HCT116 (cell line): ENCODE measurements at regions not wholly inside any gene's neighbourhood (a gene's known extent, or its start where the extent isn't known, plus 50 kb on each side); places are given as distances from the start of the nearest gene placed in this dataset.

ENCODE experiments used
- ATAC-seq: fragments of 200-7000 bp; cut with Tn5 transposase; 2 replicates; pipeline ENCODE4 v1.9.1; 2020; ENCODE audit warnings: mild to moderate bottlenecking, moderate library complexity
- BruUV-seq: library from RNA; stranded (reverse); fragments of 400-500 nt; replicated peaks from 2 replicates; lab custom pipeline; 2021; lab: Mats Ljungman, UMichigan
- CTCF ChIA-PET: fragments of 300-600 bp; sonication (Branson Sonifier 250); formaldehyde crosslinking; loops from one replicate; lab custom pipeline; 2021; ENCODE audit warnings: antibody characterized with exemption; lab: Charles Lee
- POLR2A ChIA-PET: fragments of 300-600, 350-600 bp; sonication (Branson Sonifier 250); formaldehyde crosslinking; loops from one replicate; lab custom pipeline; 2021; ENCODE audit warnings: antibody characterized with exemption; lab: Charles Lee
- RAD21 ChIA-PET, 2 experiments: fragments of 300-600 bp; sonication (Branson Sonifier 250); formaldehyde crosslinking; loops; one replicate each; lab custom pipeline; 2023; ENCODE audit warnings: low total read pairs in 2 of 2; ENCODE audit not compliant: uncharacterized antibody in 2 of 2, unreplicated experiment in 2 of 2, low non-redundant PET in 1 of 2; lab: Charles Lee
- DNase-seq: peaks from one replicate; pipeline ENCODE4 v3.0.0-alpha.2; 2010; ENCODE audit warnings: low read depth, low spot score
- H2AFZ ChIP-seq: fragments of 200-600 bp; shearing (Covaris generic), sonication (generic); 2 replicates; pipeline ENCODE4 v1.6.1; 2017; ENCODE audit warnings: low read depth, mixed run types, mixed read lengths, antibody characterized with exemption, low read length; ENCODE audit not compliant: poor library complexity, severe bottlenecking
- H3K27ac ChIP-seq: 2 replicates; pipeline ENCODE4 v1.5.1; 2012; ENCODE audit warnings: low read depth, low read length
- H3K27me3 ChIP-seq: fragments of 200-600 bp; sonication (generic); 2 replicates; pipeline ENCODE4 v1.6.1; 2016; ENCODE audit warnings: mixed run types, low read length, mixed read lengths; ENCODE audit not compliant: insufficient read depth
- H3K36me3 ChIP-seq, 2 experiments: fragments of 200-500 bp in 1 of 2; fragments of 200-600 bp in 1 of 2; sonication (Bioruptor generic) in 1 of 2; sonication (generic) in 1 of 2; 2 replicates each; pipeline versions ENCODE4 v1.5.1 to v1.6.1; 2014 to 2016; ENCODE audit warnings: low read length in 2 of 2, inconsistent platforms in 1 of 2, mixed read lengths in 1 of 2, mixed run types in 1 of 2; ENCODE audit not compliant: insufficient read depth in 2 of 2, control insufficient read depth in 1 of 2
- H3K4me1 ChIP-seq, 2 experiments: fragments of 200-600 bp in 1 of 2; sonication (generic) in 1 of 2; 2 replicates each; pipeline versions ENCODE4 v1.5.1 to v1.6.1; 2012 to 2017; ENCODE audit warnings: low read length in 2 of 2, inconsistent platforms in 1 of 2, mild to moderate bottlenecking in 1 of 2, mixed read lengths in 1 of 2, mixed run types in 1 of 2, moderate library complexity in 1 of 2; ENCODE audit not compliant: insufficient read depth in 2 of 2, control insufficient read depth in 1 of 2
- H3K4me2 ChIP-seq: fragments of 200-600 bp; sonication (generic); 2 replicates; pipeline ENCODE4 v1.6.1; 2017; ENCODE audit warnings: mixed run types, low read length, mixed read lengths
- H3K4me3 ChIP-seq, 2 experiments: fragments of 200-600 bp in 1 of 2; sonication (generic) in 1 of 2; replicated peaks in 1 of 2; 2 replicates each; pipeline ENCODE4 v1.5.1; 2011 to 2016; ENCODE audit warnings: low read length in 2 of 2, control low read depth in 1 of 2, low read depth in 1 of 2, mild to moderate bottlenecking in 1 of 2, mixed read lengths in 1 of 2, mixed run types in 1 of 2
- H3K79me2 ChIP-seq: fragments of 200-600 bp; sonication (generic); 2 replicates; pipeline ENCODE4 v1.6.1; 2017; ENCODE audit warnings: mild to moderate bottlenecking, mixed run types, low read length, moderate library complexity, mixed read lengths; ENCODE audit not compliant: insufficient read depth
- H3K9ac ChIP-seq: fragments of 200-600 bp; sonication (generic); 2 replicates; pipeline ENCODE4 v1.6.1; 2016; ENCODE audit warnings: low read length, mixed read lengths
- H3K9me2 ChIP-seq: fragments of 200-600 bp; sonication (generic), shearing (Covaris generic); 2 replicates; pipeline ENCODE4 v1.6.1; 2017; ENCODE audit warnings: mixed run types, mild to moderate bottlenecking, moderate library complexity; ENCODE audit not compliant: insufficient read depth
- H3K9me3 ChIP-seq, 2 experiments: fragments of 200-500 bp in 1 of 2; fragments of 200-600 bp in 1 of 2; sonication (Bioruptor generic) in 1 of 2; sonication (generic) in 1 of 2; 2 replicates each; pipeline ENCODE4 v1.6.1; 2014 to 2017; ENCODE audit warnings: low read length in 2 of 2, mixed read lengths in 2 of 2, inconsistent platforms in 1 of 2, low read depth in 1 of 2, mild to moderate bottlenecking in 1 of 2, mixed run types in 1 of 2, moderate library complexity in 1 of 2; ENCODE audit not compliant: control insufficient read depth in 1 of 2, insufficient read depth in 1 of 2
- H4K20me1 ChIP-seq: fragments of 200-600 bp; sonication (generic), shearing (Covaris generic); 2 replicates; pipeline ENCODE4 v1.6.1; 2017; ENCODE audit warnings: mixed run types, mild to moderate bottlenecking, moderate library complexity; ENCODE audit not compliant: insufficient read depth
- CEBPB ChIP-seq: IDR thresholded peaks from 2 replicates; pipeline ENCODE4 v1.6.1; 2012; ENCODE audit warnings: low read depth
- EGR1 ChIP-seq: IDR thresholded peaks from 2 replicates; pipeline ENCODE4 v1.6.1; 2012; ENCODE audit warnings: low read depth
- EZH2phosphoT487 ChIP-seq: fragments of 200-600 bp; IDR thresholded peaks from 2 replicates; pipeline ENCODE4 v1.6.1; 2018; ENCODE audit warnings: antibody characterized with exemption, borderline replicate concordance
- JUND ChIP-seq: IDR thresholded peaks from 2 replicates; pipeline ENCODE4 v1.6.1; 2012
- POLR2A ChIP-seq: IDR thresholded peaks from 2 replicates; pipeline ENCODE4 v1.7.0; 2011; ENCODE audit warnings: borderline replicate concordance; ENCODE audit not compliant: insufficient read depth, insufficient read length; ENCODE audit errors: extremely low read depth
- POLR2AphosphoS5 ChIP-seq: IDR thresholded peaks from 2 replicates; pipeline ENCODE4 v1.6.1; 2011; ENCODE audit warnings: mild to moderate bottlenecking, low read depth, low read length, moderate library complexity
- RAD21 ChIP-seq: IDR thresholded peaks from 2 replicates; pipeline ENCODE4 v1.6.1; 2012; ENCODE audit warnings: low read depth, mild to moderate bottlenecking
- REST ChIP-seq: IDR thresholded peaks from 2 replicates; pipeline ENCODE4 v1.6.1; 2012; ENCODE audit warnings: low read depth
- SIN3A ChIP-seq: IDR thresholded peaks from 2 replicates; pipeline ENCODE4 v1.6.1; 2012; ENCODE audit warnings: low read depth
- SP1 ChIP-seq: IDR thresholded peaks from 2 replicates; pipeline ENCODE4 v1.6.1; 2012; ENCODE audit warnings: low read depth
- SRF ChIP-seq: IDR thresholded peaks from 2 replicates; pipeline ENCODE4 v1.6.1; 2012; ENCODE audit warnings: low read depth
- YY1 ChIP-seq: IDR thresholded peaks from 2 replicates; pipeline ENCODE4 v1.6.1; 2011; ENCODE audit warnings: low read length, low read depth, moderate library complexity, mild to moderate bottlenecking; ENCODE audit not compliant: insufficient replicate concordance; ENCODE audit errors: extremely low read depth
- ZFX ChIP-seq: fragments of 450-650 bp; IDR thresholded peaks from 2 replicates; pipeline ENCODE4 v1.6.1; 2017
- ZNF274 ChIP-seq: fragments of 200-500 bp; sonication (Bioruptor generic); IDR thresholded peaks from 2 replicates; pipeline ENCODE4 v1.6.1; 2014; ENCODE audit warnings: mild to moderate bottlenecking, low read depth, low read length, inconsistent platforms
- intact Hi-C: fragments of 100-400 bp; cut with micrococcal nuclease; formaldehyde crosslinking; loops from 2 replicates; pipeline ENCODE4 v1.10.0; 2022
- TF ChIP-seq, protein P1 (sequence below): IDR thresholded peaks from 2 replicates; pipeline ENCODE4 v1.6.1; 2012
- TF ChIP-seq, protein P2 (sequence below): IDR thresholded peaks from 2 replicates; pipeline ENCODE4 v1.6.1; 2012
- TF ChIP-seq, protein P3 (sequence below): IDR thresholded peaks from 2 replicates; pipeline ENCODE4 v1.6.1; 2011; ENCODE audit warnings: mild to moderate bottlenecking, low read length, moderate library complexity; ENCODE audit not compliant: insufficient replicate concordance; ENCODE audit errors: extremely low read depth

DNA sequence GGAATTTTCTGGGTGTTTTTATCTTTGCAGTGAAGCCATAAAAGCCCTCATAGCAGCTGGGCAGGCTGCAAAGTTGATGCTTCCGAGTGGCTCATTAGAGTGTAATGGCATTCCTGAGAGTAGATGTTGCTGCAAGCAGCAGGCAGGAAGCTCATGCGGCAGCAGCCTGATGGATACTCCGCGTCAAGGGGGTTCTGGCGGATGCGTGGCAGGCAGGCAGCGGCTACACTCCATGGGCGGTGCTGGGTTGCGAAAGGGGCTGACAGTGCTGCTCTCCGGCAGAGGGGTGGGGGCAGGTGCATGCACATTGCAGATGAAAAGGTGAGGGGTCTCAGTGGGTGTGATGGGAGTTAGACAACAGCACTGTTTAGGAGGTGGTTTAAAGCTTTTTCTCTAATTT is 93.2 kb upstream of the AJAP1 start:
- TF ChIP-seq ZNF274 (no peak), POLR2AphosphoS5 (no peak), CEBPB (no peak)
- H3K27ac ChIP-seq: no peak overlapping the region
- H3K9ac ChIP-seq: no peak overlapping the region
- no peak for DNase-seq
- no TSS peak for BruUV-seq
- no peaks in the 10 kb centered on the region for H3K36me3 ChIP-seq
- RAD21 ChIA-PET: no interaction called here
- no peak overlapping the region for H3K4me3 ChIP-seq
- no peak overlapping the region for H2AFZ ChIP-seq
- H3K4me1 ChIP-seq: no peaks in the 10 kb centered on the region
- H3K79me2 ChIP-seq: no peaks in the 10 kb centered on the region
- CTCF ChIA-PET: no interaction called here
- no peak for ATAC-seq
- H3K9me2 ChIP-seq: no peaks in the 10 kb centered on the region
- H3K4me2 ChIP-seq: no peak overlapping the region
- no peaks in the 10 kb centered on the region for H4K20me1 ChIP-seq
- H3K9me3 ChIP-seq: no peaks in the 10 kb centered on the region; a peak in 1 of 4 replicates
- POLR2A ChIA-PET: no interaction called here
- intact Hi-C loops: no loop called here
- no peaks in the 10 kb centered on the region for H3K27me3 ChIP-seq

- ATAC-seq (no peak), DNase-seq (no peak)
- no peaks in the 10 kb centered on the region for H3K9me2 ChIP-seq
- RAD21 ChIA-PET: no interaction called here
- H4K20me1 ChIP-seq: no peaks in the 10 kb centered on the region
- BruUV-seq: no TSS peak
- CTCF ChIA-PET: no interaction called here
- TF ChIP-seq EGR1: no peak
- no peak for TF ChIP-seq SIN3A
- TF ChIP-seq ZNF274: no peak
- TF ChIP-seq YY1: no peak
- TF ChIP-seq SP1: no peak
- TF ChIP-seq EZH2phosphoT487: no peak
- TF ChIP-seq, protein P1, sequence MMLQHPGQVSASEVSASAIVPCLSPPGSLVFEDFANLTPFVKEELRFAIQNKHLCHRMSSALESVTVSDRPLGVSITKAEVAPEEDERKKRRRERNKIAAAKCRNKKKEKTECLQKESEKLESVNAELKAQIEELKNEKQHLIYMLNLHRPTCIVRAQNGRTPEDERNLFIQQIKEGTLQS: no peak
- no peak for TF ChIP-seq JUND
- TF ChIP-seq POLR2A: no peak
- TF ChIP-seq, protein P2, sequence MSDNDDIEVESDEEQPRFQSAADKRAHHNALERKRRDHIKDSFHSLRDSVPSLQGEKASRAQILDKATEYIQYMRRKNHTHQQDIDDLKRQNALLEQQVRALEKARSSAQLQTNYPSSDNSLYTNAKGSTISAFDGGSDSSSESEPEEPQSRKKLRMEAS: no peak
- TF ChIP-seq ZFX: no peak
- TF ChIP-seq RAD21: no peak
- TF ChIP-seq SRF: no peak
- no peak for TF ChIP-seq REST
- TF ChIP-seq, protein P3, sequence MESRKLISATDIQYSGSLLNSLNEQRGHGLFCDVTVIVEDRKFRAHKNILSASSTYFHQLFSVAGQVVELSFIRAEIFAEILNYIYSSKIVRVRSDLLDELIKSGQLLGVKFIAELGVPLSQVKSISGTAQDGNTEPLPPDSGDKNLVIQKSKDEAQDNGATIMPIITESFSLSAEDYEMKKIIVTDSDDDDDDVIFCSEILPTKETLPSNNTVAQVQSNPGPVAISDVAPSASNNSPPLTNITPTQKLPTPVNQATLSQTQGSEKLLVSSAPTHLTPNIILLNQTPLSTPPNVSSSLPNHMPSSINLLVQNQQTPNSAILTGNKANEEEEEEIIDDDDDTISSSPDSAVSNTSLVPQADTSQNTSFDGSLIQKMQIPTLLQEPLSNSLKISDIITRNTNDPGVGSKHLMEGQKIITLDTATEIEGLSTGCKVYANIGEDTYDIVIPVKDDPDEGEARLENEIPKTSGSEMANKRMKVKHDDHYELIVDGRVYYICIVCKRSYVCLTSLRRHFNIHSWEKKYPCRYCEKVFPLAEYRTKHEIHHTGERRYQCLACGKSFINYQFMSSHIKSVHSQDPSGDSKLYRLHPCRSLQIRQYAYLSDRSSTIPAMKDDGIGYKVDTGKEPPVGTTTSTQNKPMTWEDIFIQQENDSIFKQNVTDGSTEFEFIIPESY: no peak
- H3K27me3 ChIP-seq: no peaks in the 10 kb centered on the region
- no peaks in the 10 kb centered on the region for H3K79me2 ChIP-seq
- no peaks in the 10 kb centered on the region for H3K4me1 ChIP-seq
- H3K4me2 ChIP-seq: no peak overlapping the region
- POLR2A ChIA-PET: no interaction called here
- H3K36me3 ChIP-seq: no peaks in the 10 kb centered on the region
- intact Hi-C loops: no loop called here
- no peak overlapping the region for H3K9ac ChIP-seq
- H2AFZ ChIP-seq: no peak overlapping the region
- H3K4me3 ChIP-seq: no peak overlapping the region
- no peak overlapping the region for H3K27ac ChIP-seq
- no peaks in the 10 kb centered on the region; a peak in 1 of 4 replicates for H3K9me3 ChIP-seq
Measured at GRCh38 chr1:4562321-4562720, 92.1 kb upstream of the AJAP1 start.
